ENCODE measurements at regions not wholly inside any gene's neighbourhood (a gene's known extent, or its start where the extent isn't known, plus 50 kb on each side); places are given as distances from the start of the nearest gene placed in this dataset.
A peak's percentile ranks its signal among the peaks of the same experiment; 100 is the strongest.

- intact Hi-C loops (cut with DNase I) = no loop called here
- peak in 2 of 42 donors; percentile 13 for DNase-seq
Measured at GRCh38 chr18:78773303-78773755, 206.3 kb upstream of the SALL3 start.

- intact Hi-C loops (cut with DNase I) = no loop called here
Measured at GRCh38 chr18:78773819-78774218, 205.8 kb upstream of the SALL3 start.

GRCh38 chr18:78774741-78775141 lies 204.9 kb upstream of the SALL3 start:
- peak in 2 of 42 donors; percentile 10 to 14 for DNase-seq
- intact Hi-C loops (cut with DNase I) = no loop called here

More at GRCh38 chr18:78773819-78774218, 205.8 kb upstream of the SALL3 start:
- peak in 2 of 42 donors; percentile 5 to 12 for DNase-seq

GRCh38 chr18:78776151-78776550 lies 203.5 kb upstream of the SALL3 start:
- intact Hi-C loops (cut with DNase I) = no loop called here
- DNase-seq = peak in 4 of 42 donors; percentile 10 to 36 (median 20)

GRCh38 chr18:78776706-78777285 lies 202.8 kb upstream of the SALL3 start:
- intact Hi-C loops (cut with DNase I) = no loop called here
- DNase-seq = peak in 4 of 42 donors; percentile 8 to 31 (median 22)

- DNase-seq = peak in 3 of 42 donors; percentile 14 to 31 (median 20)
- intact Hi-C loops (cut with DNase I) = no loop called here
Measured at GRCh38 chr18:78777992-78778391, 201.6 kb upstream of the SALL3 start.

GRCh38 chr18:78778651-78779050 lies 201.0 kb upstream of the SALL3 start:
- peak in 5 of 42 donors; percentile 1 to 23 (median 11) for DNase-seq
- intact Hi-C loops (cut with DNase I) = no loop called here

GRCh38 chr18:78779996-78780718 lies 199.5 kb upstream of the SALL3 start:
- intact Hi-C loops (cut with DNase I) = no loop called here
- peak in 6 of 42 donors; percentile 9 to 34 (median 20) for DNase-seq

GRCh38 chr18:78780719-78781600 lies 198.7 kb upstream of the SALL3 start:
- peak in 6 of 42 donors; percentile 10 to 37 (median 26) for DNase-seq
- intact Hi-C loops (cut with DNase I) = no loop called here

- intact Hi-C loops (cut with DNase I) = no loop called here
Measured at GRCh38 chr18:78781601-78781960, 198.0 kb upstream of the SALL3 start.

GRCh38 chr18:78782951-78783563 lies 196.6 kb upstream of the SALL3 start:
- intact Hi-C loops (cut with DNase I) = no loop called here
- DNase-seq = peak in 6 of 42 donors; percentile 8 to 41 (median 14)

More at GRCh38 chr18:78781601-78781960, 198.0 kb upstream of the SALL3 start:
- peak in 2 of 42 donors; percentile 9 to 21 for DNase-seq

- intact Hi-C loops (cut with DNase I) = no loop called here
- DNase-seq = peak in 2 of 42 donors; percentile 20 to 30
Measured at GRCh38 chr18:78783564-78783960, 196.1 kb upstream of the SALL3 start.

GRCh38 chr18:78784861-78785260 lies 194.8 kb upstream of the SALL3 start:
- intact Hi-C loops (cut with DNase I) = no loop called here
- DNase-seq = peak in 1 of 42 donors; percentile 7

- peak in 1 of 42 donors; percentile 5 for DNase-seq
- intact Hi-C loops (cut with DNase I) = no loop called here
Measured at GRCh38 chr18:78785706-78786105, 193.9 kb upstream of the SALL3 start.

- DNase-seq = peak in 1 of 42 donors; percentile 2
- intact Hi-C loops (cut with DNase I) = no loop called here
Measured at GRCh38 chr18:78786776-78787175, 192.8 kb upstream of the SALL3 start.

GRCh38 chr18:78787751-78788150 lies 191.9 kb upstream of the SALL3 start:
- intact Hi-C loops (cut with DNase I) = no loop called here

GRCh38 chr18:78788161-78788560 lies 191.5 kb upstream of the SALL3 start:
- intact Hi-C loops (cut with DNase I) = no loop called here
- DNase-seq = peak in 1 of 42 donors; percentile 28

More at GRCh38 chr18:78787751-78788150, 191.9 kb upstream of the SALL3 start:
- peak in 1 of 42 donors; percentile 0 for DNase-seq

GRCh38 chr18:78789850-78790249 lies 189.8 kb upstream of the SALL3 start:
- no peak for DNase-seq
- intact Hi-C loops (cut with DNase I) = no loop called here

GRCh38 chr18:78790511-78790910 lies 189.1 kb upstream of the SALL3 start:
- no peak for DNase-seq
- intact Hi-C loops (cut with DNase I) = no loop called here

Data from head of caudate nucleus (tissue), 42 donors.